ENCODE measurements at regions not wholly inside any gene's neighbourhood (a gene's known extent, or its start where the extent isn't known, plus 50 kb on each side); places are given as distances from the start of the nearest gene placed in this dataset.
"Not testable (repeated sequence)": the region's sequence is repeated elsewhere in the genome, so short reads cannot be mapped to it uniquely, and the experiment has no call there.

GRCh38 chr17:14428648-14429029 is 127.8 kb downstream of the HS3ST3B1 start:
- no peaks in the 10 kb centered on the region for H3K9me3 ChIP-seq
- TF ChIP-seq POLR2A (IDR thresholded peaks at IDR 0.05), result no peak
- no peak for TF ChIP-seq POLR2AphosphoS5 (IDR thresholded peaks at IDR 0.05)
- TF ChIP-seq, protein P1, sequence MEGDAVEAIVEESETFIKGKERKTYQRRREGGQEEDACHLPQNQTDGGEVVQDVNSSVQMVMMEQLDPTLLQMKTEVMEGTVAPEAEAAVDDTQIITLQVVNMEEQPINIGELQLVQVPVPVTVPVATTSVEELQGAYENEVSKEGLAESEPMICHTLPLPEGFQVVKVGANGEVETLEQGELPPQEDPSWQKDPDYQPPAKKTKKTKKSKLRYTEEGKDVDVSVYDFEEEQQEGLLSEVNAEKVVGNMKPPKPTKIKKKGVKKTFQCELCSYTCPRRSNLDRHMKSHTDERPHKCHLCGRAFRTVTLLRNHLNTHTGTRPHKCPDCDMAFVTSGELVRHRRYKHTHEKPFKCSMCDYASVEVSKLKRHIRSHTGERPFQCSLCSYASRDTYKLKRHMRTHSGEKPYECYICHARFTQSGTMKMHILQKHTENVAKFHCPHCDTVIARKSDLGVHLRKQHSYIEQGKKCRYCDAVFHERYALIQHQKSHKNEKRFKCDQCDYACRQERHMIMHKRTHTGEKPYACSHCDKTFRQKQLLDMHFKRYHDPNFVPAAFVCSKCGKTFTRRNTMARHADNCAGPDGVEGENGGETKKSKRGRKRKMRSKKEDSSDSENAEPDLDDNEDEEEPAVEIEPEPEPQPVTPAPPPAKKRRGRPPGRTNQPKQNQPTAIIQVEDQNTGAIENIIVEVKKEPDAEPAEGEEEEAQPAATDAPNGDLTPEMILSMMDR (IDR thresholded peaks at IDR 0.05), result no peak
- H3K4me1 ChIP-seq, result no peaks in the 10 kb centered on the region
- H3K36me3 ChIP-seq, result no peaks in the 10 kb centered on the region
- no peak overlapping the region for H3K27ac ChIP-seq
- no peaks in the 10 kb centered on the region for H3K27me3 ChIP-seq
- H3K4me3 ChIP-seq, result no peak overlapping the region
- intact Hi-C loops (cut with DNase I; ENCODE audit: low total_unique reads), result no loop called here
- no peak for DNase-seq (ENCODE audit: low spot score in 2 of 2)

DNA sequence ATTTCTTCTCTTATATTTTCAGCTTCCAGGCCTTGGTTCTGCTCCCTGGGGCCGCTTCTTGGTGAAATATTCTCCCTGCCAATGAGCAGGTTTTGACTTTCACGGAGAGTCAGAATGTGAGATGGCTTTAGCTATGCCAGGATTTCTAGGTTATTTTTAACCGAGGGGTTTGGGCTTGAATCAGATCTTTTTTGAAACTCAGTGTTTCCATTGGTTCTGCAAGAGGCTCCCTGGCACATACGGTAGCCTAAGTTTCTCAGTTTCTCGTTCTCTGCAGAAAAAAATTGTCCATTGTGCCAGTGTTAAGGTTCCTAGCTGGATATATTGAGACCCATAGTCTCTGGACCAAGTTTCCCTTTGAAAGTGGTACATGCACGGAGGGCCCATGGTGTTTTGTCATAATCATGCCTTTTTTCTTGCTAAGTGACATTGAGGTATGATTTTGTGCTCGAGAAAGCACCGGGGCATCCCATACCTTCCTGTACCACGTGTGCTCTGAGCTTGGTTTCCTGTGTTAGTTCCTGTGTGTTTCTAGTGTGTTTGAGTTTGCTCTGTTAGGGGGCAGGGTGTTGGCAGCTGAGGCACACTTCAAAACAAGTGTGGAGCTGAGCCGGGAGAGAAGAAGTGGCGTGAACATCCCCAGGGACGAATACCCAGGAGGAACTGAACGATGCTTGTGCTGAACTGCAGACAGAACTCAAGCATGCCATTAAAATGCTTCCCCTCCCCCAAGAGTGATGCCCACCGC is 127.2 kb downstream of the HS3ST3B1 start:
- Histone ChIP-seq H3K4me3 (no peak overlapping the region), H3K27me3 (no peaks in the 10 kb centered on the region), H3K4me1 (no peaks in the 10 kb centered on the region), H3K9me3 (no peaks in the 10 kb centered on the region), H3K36me3 (no peaks in the 10 kb centered on the region), H3K27ac (no peak overlapping the region)
- no peak for TF ChIP-seq POLR2A (IDR thresholded peaks at IDR 0.05)
- TF ChIP-seq, protein P1 (IDR thresholded peaks at IDR 0.05), result no peak
- no peak for TF ChIP-seq POLR2AphosphoS5 (IDR thresholded peaks at IDR 0.05)
- no peak for DNase-seq (ENCODE audit: low spot score in 2 of 2)
- intact Hi-C loops (cut with DNase I; ENCODE audit: low total_unique reads), result no loop called here

DNA sequence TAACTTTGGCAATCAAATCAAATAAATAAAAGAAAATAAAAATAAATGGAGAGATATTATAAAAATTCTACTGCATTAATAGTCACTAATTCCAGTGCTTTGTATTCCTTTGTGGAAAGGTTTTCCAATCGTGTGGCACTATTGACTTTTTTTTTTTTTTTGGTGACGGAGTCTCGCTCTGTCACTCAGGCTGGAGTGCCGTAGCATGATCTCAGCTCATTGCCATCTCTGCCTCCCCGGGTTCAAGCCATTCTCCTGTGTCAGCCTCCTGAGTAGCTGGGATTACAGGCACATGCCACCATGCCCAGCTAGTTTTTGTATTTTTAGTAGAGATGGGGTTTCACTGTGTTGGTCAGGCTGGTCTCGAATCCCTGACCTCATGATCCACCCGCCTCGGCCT is 122.3 kb downstream of the HS3ST3B1 start:
- DNase-seq (ENCODE audit: low spot score in 2 of 2); H3K4me3 ChIP-seq; H3K4me1 ChIP-seq; H3K27ac ChIP-seq; H3K27me3 ChIP-seq; intact Hi-C loops (cut with DNase I; ENCODE audit: low total_unique reads); H3K9me3 ChIP-seq; H3K36me3 ChIP-seq: not testable (repeated sequence)

GRCh38 chr17:14417336-14417735 is 116.5 kb downstream of the HS3ST3B1 start:
- intact Hi-C loops (cut with DNase I; ENCODE audit: low total_unique reads), result no loop called here
- TF ChIP-seq, protein P1 (IDR thresholded peaks at IDR 0.05), result no peak
- TF ChIP-seq POLR2AphosphoS5 (IDR thresholded peaks at IDR 0.05) (no peak), POLR2A (IDR thresholded peaks at IDR 0.05) (no peak)
- Histone ChIP-seq H3K9me3 (peaks cover 3 to 5% of the 10 kb centered on the region in 2 donors), H3K27me3 (no peaks in the 10 kb centered on the region), H3K4me1 (no peaks in the 10 kb centered on the region), H3K27ac (no peak overlapping the region), H3K36me3 (no peaks in the 10 kb centered on the region), H3K4me3 (no peak overlapping the region)
- DNase-seq (ENCODE audit: low spot score in 2 of 2), result no peak

GRCh38 chr17:14409292-14409691 is 108.4 kb downstream of the HS3ST3B1 start:
- no peaks in the 10 kb centered on the region for H3K4me1 ChIP-seq
- TF ChIP-seq POLR2A (IDR thresholded peaks at IDR 0.05) (no peak), POLR2AphosphoS5 (IDR thresholded peaks at IDR 0.05) (no peak)
- TF ChIP-seq, protein P1 (IDR thresholded peaks at IDR 0.05), result no peak
- no peaks in the 10 kb centered on the region for H3K27me3 ChIP-seq
- H3K9me3 ChIP-seq, result peaks cover 0 to 3% of the 10 kb centered on the region in 2 donors
- intact Hi-C loops (cut with DNase I; ENCODE audit: low total_unique reads), result no loop called here
- H3K4me3 ChIP-seq, result no peak overlapping the region
- no peak overlapping the region for H3K27ac ChIP-seq
- no peak for DNase-seq (ENCODE audit: low spot score in 2 of 2)
- H3K36me3 ChIP-seq, result no peaks in the 10 kb centered on the region

Measured in breast epithelium (tissue), 4 donors.